Activated naive CD4-positive, alpha-beta T cell treated with anti-CD3 and anti-CD28 coated beads, Interleukin-2, amount 50 U/mL, for 24 hours (primary cell): ENCODE measurements at regions not wholly inside any gene's neighbourhood (a gene's known extent, or its start where the extent isn't known, plus 50 kb on each side); places are given as distances from the start of the nearest gene placed in this dataset.

Source experiments
- H3K27ac Mint-ChIP-seq: one replicate; pipeline ENCODE4 v1.8.0; 2021; ENCODE audit warnings: mild to moderate bottlenecking, mixed read lengths
- H3K27me3 Mint-ChIP-seq: one replicate; pipeline ENCODE4 v1.8.0; 2021; ENCODE audit warnings: mixed read lengths
- H3K36me3 Mint-ChIP-seq: one replicate; pipeline ENCODE4 v1.8.0; 2021; ENCODE audit warnings: mixed read lengths
- H3K4me1 Mint-ChIP-seq: one replicate; pipeline ENCODE4 v1.8.0; 2021; ENCODE audit warnings: mixed read lengths
- H3K4me3 Mint-ChIP-seq: one replicate; pipeline ENCODE4 v1.8.0; 2021; ENCODE audit warnings: mild to moderate bottlenecking, mixed read lengths
- H3K9me3 Mint-ChIP-seq: one replicate; pipeline ENCODE4 v1.8.0; 2021; ENCODE audit warnings: mixed read lengths

DNA sequence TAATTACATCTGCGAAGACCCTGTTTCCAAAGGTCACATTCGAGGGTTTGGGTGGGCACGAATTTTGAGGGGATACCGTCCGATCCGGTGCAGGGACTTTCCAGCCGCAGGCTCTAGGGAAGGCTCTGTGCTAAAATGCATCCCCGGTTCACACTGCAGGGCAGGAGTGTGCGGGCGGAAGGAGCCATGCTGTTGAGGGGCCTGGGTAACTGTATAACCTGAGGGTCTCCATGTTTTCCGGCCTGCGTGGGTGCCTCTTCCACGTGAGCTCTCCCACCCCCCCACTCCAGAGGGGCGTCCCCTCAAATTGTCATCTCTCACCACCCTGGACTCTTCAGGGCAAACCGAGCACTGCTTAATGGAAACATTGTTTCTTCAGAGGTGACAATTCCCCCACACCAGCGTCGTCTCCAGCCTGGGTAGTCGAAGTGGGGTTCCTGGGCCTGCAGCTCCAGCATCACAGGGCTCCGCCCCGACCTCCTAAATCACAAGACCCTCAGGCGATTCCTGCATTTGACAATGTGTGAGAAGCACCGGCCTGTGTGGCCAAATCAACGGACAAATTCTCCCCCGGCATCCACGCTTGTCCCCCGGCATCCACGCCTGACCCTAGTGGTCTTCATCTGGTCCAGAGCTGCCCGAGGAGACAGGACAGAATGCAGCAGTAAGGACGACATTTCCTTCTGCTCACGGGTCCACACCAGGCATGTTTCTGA, 51.2 kb downstream of the FOXL3 start:
- H3K4me1 Mint-ChIP-seq = peaks cover 6% of the 10 kb centered on the region
- H3K9me3 Mint-ChIP-seq = no peaks in the 10 kb centered on the region
- no peak overlapping the region for H3K4me3 Mint-ChIP-seq
- no peaks in the 10 kb centered on the region for H3K27me3 Mint-ChIP-seq
- no peaks in the 10 kb centered on the region for H3K36me3 Mint-ChIP-seq
- H3K27ac Mint-ChIP-seq = no peak overlapping the region

DNA sequence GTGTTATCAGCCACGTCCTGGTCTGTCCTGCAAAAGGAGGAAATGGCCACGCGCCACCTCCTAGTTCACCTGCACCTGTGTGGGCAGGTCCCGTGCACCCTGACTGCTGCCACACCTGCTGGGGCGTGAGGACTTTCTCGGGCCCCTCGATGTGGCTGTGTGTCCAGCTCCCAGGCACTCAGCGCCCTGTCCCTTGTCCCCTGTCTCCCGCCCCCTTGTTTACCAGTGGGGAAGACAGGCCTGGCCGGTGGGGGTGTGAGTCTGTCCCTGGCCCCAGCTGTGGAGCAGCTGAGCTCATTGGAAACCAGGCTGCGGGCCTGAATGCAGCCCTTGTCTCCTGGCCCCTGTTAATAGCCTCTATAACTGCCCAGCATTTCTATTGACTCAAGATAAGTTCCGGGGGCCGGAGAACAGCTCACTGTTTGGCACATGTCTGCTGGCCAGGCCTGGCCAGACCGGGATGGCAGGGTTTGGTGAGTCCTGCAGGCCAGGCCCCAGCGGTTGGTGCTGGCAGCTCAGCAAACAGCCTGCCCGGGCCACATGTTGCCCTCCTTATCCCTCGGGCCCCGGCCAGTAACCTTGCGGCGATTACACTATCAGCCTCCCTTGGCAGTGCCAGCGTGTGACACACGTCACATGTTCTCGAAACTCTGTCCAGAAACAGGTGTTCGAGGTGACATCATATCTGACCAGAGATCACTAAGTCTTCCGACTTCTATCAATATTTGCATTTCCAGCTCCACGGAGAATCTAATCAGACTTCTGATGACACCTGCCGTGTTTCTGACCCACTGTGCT, 52.1 kb downstream of the FOXL3 start:
- no peak overlapping the region for H3K27ac Mint-ChIP-seq
- H3K9me3 Mint-ChIP-seq = no peaks in the 10 kb centered on the region
- no peaks in the 10 kb centered on the region for H3K36me3 Mint-ChIP-seq
- no peak overlapping the region for H3K4me3 Mint-ChIP-seq
- no peaks in the 10 kb centered on the region for H3K27me3 Mint-ChIP-seq
- H3K4me1 Mint-ChIP-seq = peaks cover 6% of the 10 kb centered on the region

DNA sequence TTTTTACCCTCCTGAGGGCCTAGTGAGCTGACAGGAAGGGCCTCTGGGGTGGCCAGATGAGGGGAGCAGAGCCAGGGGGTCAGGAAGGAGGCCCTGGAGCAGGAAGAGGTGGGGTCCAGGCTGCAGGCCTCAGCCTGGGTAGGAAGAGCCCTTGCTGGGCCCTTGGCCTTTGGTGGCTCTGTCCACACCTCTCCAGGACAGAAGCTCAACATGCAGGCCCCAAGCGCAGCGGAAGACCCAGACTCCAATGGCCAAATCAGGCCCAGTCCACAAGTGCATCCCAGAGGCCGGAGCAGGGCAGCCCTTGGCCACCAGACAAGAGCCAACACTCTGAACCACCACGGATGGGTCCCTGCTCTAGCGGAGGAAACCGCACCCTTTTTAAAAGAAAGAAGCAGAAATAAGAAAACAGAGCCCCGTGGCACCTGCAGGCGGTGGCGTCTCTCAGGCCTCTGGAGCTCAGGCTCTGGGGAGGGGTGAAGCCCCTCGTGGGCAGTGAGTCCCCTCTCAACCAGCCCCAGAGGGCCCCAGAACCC, 52.8 kb downstream of the FOXL3 start:
- Mint-ChIP-seq H3K27ac (no peak overlapping the region), H3K36me3 (peaks cover 2% of the 10 kb centered on the region), H3K4me3 (no peak overlapping the region), H3K9me3 (no peaks in the 10 kb centered on the region), H3K27me3 (no peaks in the 10 kb centered on the region), H3K4me1 (no peaks in the 10 kb centered on the region)

DNA sequence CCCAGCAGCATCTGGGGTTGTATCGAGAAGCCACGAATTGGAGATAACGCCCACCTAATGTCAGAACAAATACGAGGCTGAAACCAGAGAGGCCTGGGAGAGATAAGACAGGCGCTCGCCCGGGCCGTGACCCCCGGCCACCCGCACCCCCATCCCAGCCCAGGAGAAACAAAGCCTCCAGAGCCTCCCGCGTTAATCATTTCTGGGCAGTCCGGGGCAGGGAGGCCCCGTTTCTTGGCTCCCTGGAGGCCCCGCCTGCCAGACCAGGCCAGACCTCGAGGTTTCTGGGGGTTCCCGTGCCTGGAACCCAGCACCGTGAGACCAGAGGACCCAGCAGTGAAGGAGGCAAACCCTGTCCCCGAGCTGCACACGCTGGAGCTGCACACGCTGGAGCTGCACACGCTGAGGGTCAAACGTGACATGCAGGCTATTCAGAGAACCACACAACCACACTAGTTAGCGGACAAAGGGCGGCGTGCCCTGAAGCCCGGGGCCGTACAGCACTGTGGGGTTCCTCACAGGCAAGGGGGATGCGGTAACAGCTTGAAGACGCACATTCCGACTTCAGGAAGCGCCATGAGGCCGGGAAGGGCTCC, 53.4 kb downstream of the FOXL3 start:
- Mint-ChIP-seq H3K36me3 (peaks cover 2% of the 10 kb centered on the region), H3K9me3 (no peaks in the 10 kb centered on the region), H3K27me3 (no peaks in the 10 kb centered on the region), H3K4me3 (no peak overlapping the region), H3K27ac (no peak overlapping the region), H3K4me1 (no peaks in the 10 kb centered on the region)

DNA sequence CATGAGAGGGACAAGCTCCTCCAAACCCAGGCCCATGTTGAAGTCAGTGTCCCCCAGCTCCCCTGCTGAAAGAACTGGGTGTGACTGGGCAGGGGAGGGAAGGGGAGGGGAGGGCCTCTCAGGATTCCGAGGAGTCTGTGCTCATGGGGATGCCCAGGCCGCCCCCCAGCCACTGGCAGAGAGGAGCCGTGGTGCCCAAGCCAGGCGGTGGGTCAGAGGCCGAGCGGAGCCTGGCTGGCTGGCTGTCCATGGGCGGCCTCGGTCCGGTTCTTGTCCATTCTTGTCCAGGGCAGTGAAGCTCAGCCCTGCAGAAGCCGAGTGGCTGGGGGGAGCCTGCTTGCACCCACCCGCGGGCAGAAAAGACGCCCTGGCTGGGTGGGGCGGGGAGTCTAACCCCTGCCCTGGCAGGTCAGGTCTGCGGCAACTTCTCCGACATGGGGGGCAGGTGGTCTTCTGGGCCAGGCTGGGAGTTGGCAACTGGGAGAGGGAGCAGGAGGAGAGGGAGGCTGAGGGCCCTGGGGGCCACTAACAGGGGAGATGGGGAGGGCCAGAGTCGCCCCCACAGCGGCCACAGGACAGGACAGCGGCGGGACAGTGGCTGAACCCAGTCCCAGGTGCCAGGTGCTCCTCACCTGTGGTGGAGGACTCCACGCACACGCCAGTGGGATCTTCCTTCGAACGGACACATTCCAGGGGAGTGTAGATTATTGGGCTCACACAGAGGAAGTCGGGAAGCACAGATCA, 54.1 kb downstream of the FOXL3 start:
- no peak overlapping the region for H3K27ac Mint-ChIP-seq
- H3K4me1 Mint-ChIP-seq = peaks cover 3% of the 10 kb centered on the region
- H3K4me3 Mint-ChIP-seq = no peak overlapping the region
- H3K36me3 Mint-ChIP-seq = peaks cover 2% of the 10 kb centered on the region
- H3K27me3 Mint-ChIP-seq = no peaks in the 10 kb centered on the region
- no peaks in the 10 kb centered on the region for H3K9me3 Mint-ChIP-seq

DNA sequence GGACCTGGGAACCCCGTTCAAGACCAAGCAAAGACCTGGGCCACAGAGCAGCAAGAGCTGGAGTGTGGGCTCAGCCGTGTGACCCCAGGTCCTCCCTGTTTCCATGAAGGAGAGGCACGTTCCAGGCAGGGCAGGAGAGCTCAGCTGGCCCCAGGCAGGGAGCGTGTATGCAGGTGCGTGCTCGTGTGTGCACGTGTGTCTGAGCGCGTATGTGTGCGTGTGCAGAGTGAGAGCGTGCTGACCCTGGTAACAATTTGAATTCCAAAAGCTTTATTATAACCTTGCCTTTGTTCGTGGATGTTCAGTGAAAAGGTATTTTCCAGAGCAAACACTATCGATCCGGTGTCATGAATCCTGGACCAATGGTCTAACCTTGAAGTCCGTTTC, 54.6 kb downstream of the FOXL3 start:
- Mint-ChIP-seq H3K27me3 (no peaks in the 10 kb centered on the region), H3K4me3 (no peak overlapping the region), H3K36me3 (peaks cover 2% of the 10 kb centered on the region), H3K9me3 (no peaks in the 10 kb centered on the region), H3K27ac (no peak overlapping the region), H3K4me1 (peaks cover 3% of the 10 kb centered on the region)

DNA sequence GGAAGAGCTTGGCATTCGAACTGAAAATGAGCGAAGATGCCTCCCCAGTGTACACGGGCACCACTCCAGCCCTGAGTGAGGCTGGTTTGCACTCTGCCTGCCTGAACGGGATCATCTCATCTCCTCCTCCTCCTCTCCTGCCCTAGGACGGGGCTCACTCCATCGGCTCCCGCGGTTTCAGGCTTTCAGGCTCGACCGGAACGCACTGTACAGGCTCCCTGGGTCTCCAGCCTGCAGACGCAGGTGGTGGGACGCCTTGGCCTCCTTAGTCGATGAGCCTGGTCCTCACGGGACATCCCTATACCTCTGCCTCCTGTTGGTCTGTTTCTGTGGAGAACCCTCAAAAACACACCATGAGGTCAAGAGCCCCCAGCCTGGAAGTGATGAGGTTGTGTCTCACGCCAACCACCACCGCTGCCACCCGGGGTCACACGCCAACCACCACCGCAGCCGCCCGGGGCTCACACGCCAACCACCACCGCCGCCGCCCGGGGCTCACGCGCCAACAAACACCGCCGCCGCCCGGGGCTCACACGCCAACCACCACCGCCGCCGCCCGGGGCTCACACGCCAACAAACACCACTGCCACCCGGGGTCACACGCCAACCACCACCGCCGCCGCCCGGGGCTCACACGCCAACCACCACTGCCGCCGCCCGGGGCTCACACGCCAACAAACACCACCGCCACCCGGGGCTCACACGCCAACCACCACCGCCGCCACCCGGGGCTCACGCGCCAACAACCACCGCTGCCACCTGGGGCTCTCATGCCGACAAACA, 56.3 kb downstream of the FOXL3 start:
- Mint-ChIP-seq H3K27me3 (no peaks in the 10 kb centered on the region), H3K27ac (no peak overlapping the region), H3K36me3 (peaks cover 2% of the 10 kb centered on the region), H3K4me3 (no peak overlapping the region), H3K9me3 (no peaks in the 10 kb centered on the region), H3K4me1 (peaks cover 3% of the 10 kb centered on the region)

DNA sequence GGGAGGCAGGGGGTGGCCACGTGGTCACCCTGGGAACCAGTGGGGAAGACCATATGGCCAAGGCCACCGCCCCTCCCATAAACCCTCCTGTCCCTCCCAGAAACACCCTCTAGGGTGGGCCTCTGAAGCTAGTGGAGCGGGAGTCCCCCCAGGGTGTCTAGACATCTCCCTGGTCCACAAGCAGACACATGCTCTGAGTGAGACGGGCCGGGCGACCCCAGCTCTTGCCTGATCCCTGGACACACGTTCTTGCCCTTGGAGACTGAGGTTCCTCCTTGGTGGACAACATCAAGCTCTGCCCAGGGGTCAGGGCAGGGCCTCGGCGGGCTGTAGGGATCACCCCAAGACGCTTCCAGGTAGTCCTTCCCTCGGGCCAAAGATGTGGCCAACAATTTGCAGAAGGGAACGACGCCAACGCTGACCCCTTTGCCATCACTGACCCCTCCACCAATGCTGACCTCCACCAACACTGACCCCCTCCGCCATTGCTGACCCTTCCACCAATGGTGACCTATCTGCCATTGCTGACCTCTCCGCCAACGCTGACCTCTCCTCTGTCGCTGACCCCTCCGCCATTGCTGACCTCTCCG, 57.1 kb downstream of the FOXL3 start:
- H3K9me3 Mint-ChIP-seq = no peaks in the 10 kb centered on the region
- no peak overlapping the region for H3K27ac Mint-ChIP-seq
- no peak overlapping the region for H3K4me3 Mint-ChIP-seq
- H3K36me3 Mint-ChIP-seq = peaks cover 2% of the 10 kb centered on the region
- no peaks in the 10 kb centered on the region for H3K27me3 Mint-ChIP-seq
- H3K4me1 Mint-ChIP-seq = peaks cover 9% of the 10 kb centered on the region

DNA sequence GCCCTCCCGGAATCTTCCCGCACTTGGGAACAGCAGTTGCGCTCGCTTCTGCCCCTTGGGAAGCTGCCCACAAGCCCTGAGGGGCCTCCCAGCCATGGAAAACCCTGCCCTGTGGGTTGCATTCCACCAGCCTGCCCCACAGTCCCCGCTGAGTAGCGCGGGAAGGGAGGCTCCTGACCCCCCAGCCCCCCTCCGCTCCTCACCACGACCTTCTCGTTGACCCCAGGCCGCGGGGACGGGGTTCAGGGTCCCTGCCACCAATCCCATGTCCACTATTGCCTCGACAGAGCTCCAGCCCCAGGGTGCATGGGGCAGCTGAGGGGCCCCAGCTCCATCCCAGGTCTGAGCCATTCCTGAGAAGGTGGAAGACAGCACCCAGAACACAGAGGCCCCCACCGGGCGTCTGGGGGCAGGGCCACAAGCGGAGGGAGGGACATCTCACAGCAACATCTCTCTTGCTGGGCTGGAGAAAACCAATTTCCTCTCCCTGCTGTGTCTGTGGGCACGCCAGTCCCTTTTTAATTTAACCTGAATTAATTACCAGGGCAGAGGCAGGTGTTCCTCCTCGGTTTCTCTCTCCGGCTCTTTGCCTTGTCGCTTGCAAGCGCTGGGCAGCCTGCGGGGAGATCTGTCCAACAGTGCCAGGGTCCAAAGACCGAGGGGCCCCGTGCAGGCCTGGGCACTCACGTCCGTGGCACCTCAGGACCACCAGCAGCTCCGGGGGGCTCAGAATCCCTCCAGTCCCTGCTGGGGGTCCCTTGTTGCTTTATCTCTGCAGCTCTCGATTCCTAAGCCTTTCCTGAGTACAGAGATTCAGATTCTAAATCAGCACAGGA, 57.9 kb downstream of the FOXL3 start:
- no peak overlapping the region for H3K4me3 Mint-ChIP-seq
- H3K27me3 Mint-ChIP-seq = no peaks in the 10 kb centered on the region
- H3K27ac Mint-ChIP-seq = no peak overlapping the region
- no peaks in the 10 kb centered on the region for H3K9me3 Mint-ChIP-seq
- peaks cover 2% of the 10 kb centered on the region for H3K36me3 Mint-ChIP-seq
- peaks cover 16% of the 10 kb centered on the region for H3K4me1 Mint-ChIP-seq

DNA sequence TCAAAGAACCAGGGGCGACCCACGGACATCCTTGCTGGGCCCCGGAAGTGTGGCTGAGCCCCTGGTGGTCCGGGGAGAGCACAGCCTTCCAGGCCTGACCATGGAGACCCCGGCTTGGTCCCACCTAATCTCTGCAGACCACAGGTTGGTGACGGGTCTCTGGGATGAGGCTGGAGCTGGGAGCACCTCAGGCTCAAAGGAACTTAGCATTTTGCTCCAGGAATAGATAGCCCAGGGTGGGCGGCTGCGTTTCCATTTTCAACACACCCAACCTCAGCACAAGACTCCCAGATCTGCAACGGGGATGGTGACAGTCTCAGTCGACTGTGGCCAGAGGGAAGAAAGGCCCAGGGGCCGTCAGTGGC, 58.5 kb downstream of the FOXL3 start:
- Mint-ChIP-seq H3K9me3 (no peaks in the 10 kb centered on the region), H3K27ac (no peak overlapping the region), H3K4me1 (peaks cover 16% of the 10 kb centered on the region), H3K4me3 (no peak overlapping the region), H3K27me3 (no peaks in the 10 kb centered on the region), H3K36me3 (peaks cover 2% of the 10 kb centered on the region)

DNA sequence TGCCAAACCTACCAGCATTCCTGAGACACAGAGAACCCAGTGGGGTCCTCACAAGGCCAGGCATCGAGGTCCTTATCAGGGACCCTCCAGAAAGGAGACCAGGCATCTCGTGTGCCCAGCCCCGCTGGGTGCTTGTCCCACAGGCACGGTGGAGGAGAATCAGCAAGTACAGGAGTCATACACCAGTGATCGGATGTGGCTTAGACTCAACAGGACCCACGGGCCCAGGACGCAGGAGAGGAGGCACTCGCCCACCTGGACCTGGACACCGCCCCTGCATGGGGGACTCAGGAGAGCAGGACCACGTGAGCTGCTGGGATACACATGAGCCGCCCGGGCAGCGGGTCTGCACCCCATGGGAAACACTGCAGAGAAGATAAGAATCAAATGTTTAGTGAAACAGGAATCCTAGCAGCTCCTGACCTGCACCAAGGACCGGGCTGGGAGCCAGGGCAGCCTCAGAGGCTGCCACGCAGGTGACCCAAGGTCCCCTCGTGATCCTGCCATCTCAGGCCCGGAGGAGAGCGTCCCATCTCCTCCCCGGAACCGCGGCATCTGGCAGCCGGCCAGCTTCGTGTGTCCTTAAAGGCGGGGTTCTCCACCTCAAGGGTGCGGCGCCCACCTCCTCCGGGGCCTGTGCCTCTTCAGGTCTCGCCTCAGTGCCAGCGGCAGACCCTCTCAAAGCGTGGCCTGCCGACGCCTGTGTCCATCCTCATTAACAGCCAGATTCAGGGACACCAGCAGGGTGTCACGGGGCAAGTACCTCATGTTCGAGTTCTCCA, 59.2 kb downstream of the FOXL3 start:
- Mint-ChIP-seq H3K27ac (no peak overlapping the region), H3K9me3 (no peaks in the 10 kb centered on the region), H3K4me3 (peak overlapping the region; percentile 20), H3K36me3 (peaks cover 2% of the 10 kb centered on the region), H3K4me1 (peaks cover 16% of the 10 kb centered on the region), H3K27me3 (no peaks in the 10 kb centered on the region)

DNA sequence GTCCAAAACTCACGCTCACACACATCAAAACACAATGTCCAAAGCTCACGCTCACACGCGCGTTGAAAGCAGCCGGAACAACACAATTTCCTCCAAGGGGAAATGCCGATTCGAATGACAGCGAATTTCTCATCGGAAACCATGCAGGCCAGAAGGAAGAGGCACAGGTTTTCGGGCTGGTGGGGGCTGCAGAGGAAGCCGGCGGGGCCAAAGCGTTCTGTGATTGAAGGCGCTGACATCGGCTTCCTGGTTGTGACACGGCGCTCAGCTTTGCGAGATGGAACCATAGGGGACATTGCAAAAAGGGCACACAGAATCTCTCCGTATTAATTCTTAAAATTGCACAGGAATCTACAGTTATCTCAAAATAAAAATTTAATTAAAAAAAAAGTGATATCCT, 61.3 kb downstream of the FOXL3 start:
- Mint-ChIP-seq H3K27ac (no peak overlapping the region), H3K27me3 (no peaks in the 10 kb centered on the region), H3K4me1 (peaks cover 16% of the 10 kb centered on the region), H3K36me3 (peaks cover 2% of the 10 kb centered on the region), H3K4me3 (no peak overlapping the region), H3K9me3 (no peaks in the 10 kb centered on the region)

DNA sequence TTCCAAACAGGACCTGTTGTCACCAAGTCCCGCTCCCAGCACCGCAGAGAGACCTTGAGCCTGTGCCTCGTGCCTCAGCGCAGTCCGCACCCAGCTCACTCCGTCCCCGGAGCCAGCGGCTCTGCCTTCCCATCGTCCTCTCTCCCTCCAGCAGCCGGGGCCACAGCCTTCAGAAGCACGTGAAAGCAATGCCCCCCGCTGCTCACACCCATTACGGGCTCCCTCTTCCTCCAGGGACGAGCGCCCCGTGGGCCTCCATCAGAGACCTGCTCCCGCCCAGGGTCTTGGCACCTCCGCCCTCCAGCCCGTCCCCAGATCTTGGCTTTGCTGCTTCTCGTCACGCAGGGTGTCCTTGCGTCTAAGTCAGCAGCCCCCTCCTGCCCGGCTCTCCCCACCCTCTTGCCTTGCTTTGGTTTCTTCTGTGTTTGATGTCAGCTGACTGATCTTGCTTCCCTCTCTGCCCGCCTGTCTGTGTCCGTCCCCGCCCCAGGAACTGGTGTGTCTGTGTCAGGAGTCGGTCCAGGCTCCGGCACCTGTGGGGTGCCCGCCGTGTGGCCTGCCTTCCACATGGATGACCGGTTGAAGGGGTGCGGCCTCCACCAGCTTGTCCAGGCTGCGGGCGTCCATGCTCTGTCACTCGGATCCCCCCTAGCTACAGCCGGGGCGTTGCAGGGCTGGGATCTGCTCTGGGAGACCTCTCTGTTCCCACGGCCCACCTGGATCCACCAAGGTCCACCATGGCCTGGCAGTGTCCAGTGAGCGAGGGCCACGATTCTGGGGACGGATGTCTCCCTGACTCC, 61.9 kb downstream of the FOXL3 start:
- H3K4me1 Mint-ChIP-seq = peaks cover 16% of the 10 kb centered on the region
- peak overlapping the region; percentile 92 for H3K27ac Mint-ChIP-seq
- no peaks in the 10 kb centered on the region for H3K9me3 Mint-ChIP-seq
- H3K27me3 Mint-ChIP-seq = no peaks in the 10 kb centered on the region
- H3K4me3 Mint-ChIP-seq = no peak overlapping the region
- H3K36me3 Mint-ChIP-seq = peaks cover 2% of the 10 kb centered on the region
